Liver (tissue), 3 donors: ENCODE measurements at regions not wholly inside any gene's neighbourhood (a gene's known extent, or its start where the extent isn't known, plus 50 kb on each side); places are given as distances from the start of the nearest gene placed in this dataset.

Experiments used
- FOXA1 ChIP-seq: IDR thresholded peaks from 2 replicates; pipeline ENCODE4 v1.6.1; 2016; ENCODE audit warnings: antibody characterized with exemption
- GABPA ChIP-seq, 2 donors: IDR thresholded peaks in 1 of 2; conservative IDR thresholded peaks in 1 of 2; 2 replicates each; pipeline ENCODE4 v1.6.1; 2016; ENCODE audit warnings: antibody characterized with exemption in 2 of 2, mild to moderate bottlenecking in 1 of 2, moderate library complexity in 1 of 2
- HNF4G ChIP-seq: IDR thresholded peaks from 2 replicates; pipeline ENCODE4 v1.6.1; 2016; ENCODE audit warnings: antibody characterized with exemption
- JUND ChIP-seq, 2 donors: IDR thresholded peaks; 2 replicates each; pipeline ENCODE4 v1.6.1; 2016; ENCODE audit warnings: antibody characterized with exemption in 2 of 2
- MAX ChIP-seq: IDR thresholded peaks from 2 replicates; pipeline ENCODE4 v1.6.1; 2016; ENCODE audit warnings: antibody characterized with exemption
- RAD21 ChIP-seq, 2 donors: IDR thresholded peaks; 2 replicates each; pipeline ENCODE4 v1.6.1; 2016; ENCODE audit warnings: antibody characterized with exemption in 2 of 2, mild to moderate bottlenecking in 2 of 2
- REST ChIP-seq: IDR thresholded peaks from 2 replicates; pipeline ENCODE4 v1.6.1; 2016; ENCODE audit warnings: antibody characterized with exemption, mild to moderate bottlenecking
- TAF1 ChIP-seq: conservative IDR thresholded peaks from 2 replicates; pipeline ENCODE4 v1.6.1; 2016; ENCODE audit warnings: antibody characterized with exemption, mild to moderate bottlenecking
- YY1 ChIP-seq: IDR thresholded peaks from 2 replicates; pipeline ENCODE4 v1.6.1; 2016; ENCODE audit warnings: antibody characterized with exemption, mild to moderate bottlenecking
- TF ChIP-seq, protein P1 (sequence below): fragments of 150-350 bp; IDR thresholded peaks from 2 replicates; pipeline ENCODE4 v1.5.1; 2017; ENCODE audit warnings: improper control_type of control experiment, low read depth, low read length; ENCODE audit not compliant: missing input control
- TF ChIP-seq, protein P2 (sequence below): IDR thresholded peaks from 2 replicates; pipeline ENCODE4 v1.6.1; 2016; ENCODE audit warnings: antibody characterized with exemption
- donor health status: healthy.
- donor health status: healthy.

DNA sequence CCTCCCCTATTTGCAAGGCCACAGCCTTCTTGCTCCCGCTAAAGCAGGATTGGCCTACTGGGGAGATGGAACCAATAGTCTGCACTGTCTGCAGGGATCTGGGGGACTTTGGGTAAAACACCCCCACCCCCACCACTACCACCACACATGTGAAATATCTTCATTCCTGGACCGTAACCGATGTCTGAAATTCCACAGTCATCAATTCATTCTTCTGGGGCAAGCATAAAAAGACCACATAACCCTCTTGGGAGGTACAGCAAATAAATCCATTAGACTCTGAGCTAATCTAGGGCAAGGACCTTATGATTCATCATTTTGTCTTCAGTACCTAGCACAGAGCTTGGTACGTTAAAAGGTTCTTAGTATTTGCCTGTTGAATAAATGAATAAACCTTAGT lies 307.8 kb downstream of the GPAM start:
- TF ChIP-seq, protein P1, sequence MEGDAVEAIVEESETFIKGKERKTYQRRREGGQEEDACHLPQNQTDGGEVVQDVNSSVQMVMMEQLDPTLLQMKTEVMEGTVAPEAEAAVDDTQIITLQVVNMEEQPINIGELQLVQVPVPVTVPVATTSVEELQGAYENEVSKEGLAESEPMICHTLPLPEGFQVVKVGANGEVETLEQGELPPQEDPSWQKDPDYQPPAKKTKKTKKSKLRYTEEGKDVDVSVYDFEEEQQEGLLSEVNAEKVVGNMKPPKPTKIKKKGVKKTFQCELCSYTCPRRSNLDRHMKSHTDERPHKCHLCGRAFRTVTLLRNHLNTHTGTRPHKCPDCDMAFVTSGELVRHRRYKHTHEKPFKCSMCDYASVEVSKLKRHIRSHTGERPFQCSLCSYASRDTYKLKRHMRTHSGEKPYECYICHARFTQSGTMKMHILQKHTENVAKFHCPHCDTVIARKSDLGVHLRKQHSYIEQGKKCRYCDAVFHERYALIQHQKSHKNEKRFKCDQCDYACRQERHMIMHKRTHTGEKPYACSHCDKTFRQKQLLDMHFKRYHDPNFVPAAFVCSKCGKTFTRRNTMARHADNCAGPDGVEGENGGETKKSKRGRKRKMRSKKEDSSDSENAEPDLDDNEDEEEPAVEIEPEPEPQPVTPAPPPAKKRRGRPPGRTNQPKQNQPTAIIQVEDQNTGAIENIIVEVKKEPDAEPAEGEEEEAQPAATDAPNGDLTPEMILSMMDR = no peak
- TF ChIP-seq TAF1 = no peak
- TF ChIP-seq MAX = no peak
- no peak for TF ChIP-seq YY1
- TF ChIP-seq RAD21 (IDR thresholded peaks at IDR 0.05) = no peak
- TF ChIP-seq REST = no peak
- TF ChIP-seq JUND (IDR thresholded peaks at IDR 0.05) = no peak
- TF ChIP-seq, protein P2, sequence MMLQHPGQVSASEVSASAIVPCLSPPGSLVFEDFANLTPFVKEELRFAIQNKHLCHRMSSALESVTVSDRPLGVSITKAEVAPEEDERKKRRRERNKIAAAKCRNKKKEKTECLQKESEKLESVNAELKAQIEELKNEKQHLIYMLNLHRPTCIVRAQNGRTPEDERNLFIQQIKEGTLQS = no peak
- TF ChIP-seq HNF4G = no peak
- no peak for TF ChIP-seq GABPA (IDR thresholded peaks at IDR 0.05 in 1 of 2, conservative IDR thresholded peaks at IDR 0.05 in 1 of 2)
- no peak for TF ChIP-seq FOXA1
